GM12892 (cell line): ENCODE measurements at regions not wholly inside any gene's neighbourhood (a gene's known extent, or its start where the extent isn't known, plus 50 kb on each side); places are given as distances from the start of the nearest gene placed in this dataset.

Experiments
- POLR2A ChIP-seq: IDR thresholded peaks from 2 replicates; pipeline ENCODE4 v1.6.1; 2011; ENCODE audit warnings: low read depth, low read length, control low read depth
- POLR2AphosphoS5 ChIP-seq: IDR thresholded peaks from 2 replicates; pipeline ENCODE4 v1.6.1; 2011; ENCODE audit warnings: low read depth, low read length, control low read depth
- TAF1 ChIP-seq: IDR thresholded peaks from 2 replicates; pipeline ENCODE4 v1.6.1; 2011; ENCODE audit warnings: low read depth, mild to moderate bottlenecking, control low read depth, low read length, borderline replicate concordance

- TF ChIP-seq POLR2A (no peak), TAF1 (no peak), POLR2AphosphoS5 (no peak)
These were observed 347.0 kb downstream of the MIAT start for GRCh38 chr22:27004434-27004833.
